HUDEP-2 (cell line): ENCODE measurements at regions not wholly inside any gene's neighbourhood (a gene's known extent, or its start where the extent isn't known, plus 50 kb on each side); places are given as distances from the start of the nearest gene placed in this dataset.
"Not testable (repeated sequence)": the region's sequence is repeated elsewhere in the genome, so short reads cannot be mapped to it uniquely, and the experiment has no call there.

ENCODE experiments used
- DNase-seq, 76 experiments: peaks; one replicate each; lab custom pipeline; 2025; ENCODE audit not compliant: unreplicated experiment in 76 of 76; lab: John Stamatoyannopoulos, UW

DNA sequence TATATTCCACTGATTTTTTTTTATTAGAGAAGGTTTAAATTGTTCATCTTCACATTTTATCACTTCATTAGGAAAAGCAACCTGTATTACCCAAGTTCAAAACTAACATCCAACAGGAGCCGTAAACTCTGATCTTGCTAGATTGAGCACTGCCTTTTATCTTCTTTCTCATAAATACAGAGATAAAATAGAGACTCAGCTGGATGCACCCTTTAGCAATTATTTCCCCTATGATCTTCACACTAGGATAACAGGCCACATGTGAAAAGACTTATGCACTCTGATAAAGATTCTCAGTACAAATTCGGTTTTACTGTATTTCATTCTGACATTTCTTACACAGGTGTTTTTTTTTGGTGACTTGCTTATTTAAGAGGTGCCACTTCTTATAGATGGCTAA lies 2438.2 kb upstream of the PCDH20 start:
- DNase-seq: no peak

DNA sequence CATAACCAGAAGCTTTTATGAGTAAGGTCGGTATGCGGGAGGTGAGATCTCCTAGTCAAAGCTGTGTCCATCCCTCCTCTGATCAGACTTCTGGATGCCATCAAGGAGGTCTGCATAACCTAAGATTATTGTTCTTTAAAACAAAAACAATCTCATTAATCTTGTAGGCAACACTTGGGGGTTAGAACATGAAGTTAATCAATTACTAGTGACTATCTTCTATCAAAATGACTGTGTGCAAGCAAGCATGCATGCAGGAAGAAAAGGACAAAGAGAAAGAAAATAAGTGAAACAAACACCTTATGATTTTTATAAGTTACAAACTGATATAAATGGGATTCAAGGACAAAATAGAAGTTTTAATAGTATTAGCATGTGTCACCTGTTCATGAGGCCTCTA lies 2435.9 kb upstream of the PCDH20 start:
- no peak for DNase-seq

DNA sequence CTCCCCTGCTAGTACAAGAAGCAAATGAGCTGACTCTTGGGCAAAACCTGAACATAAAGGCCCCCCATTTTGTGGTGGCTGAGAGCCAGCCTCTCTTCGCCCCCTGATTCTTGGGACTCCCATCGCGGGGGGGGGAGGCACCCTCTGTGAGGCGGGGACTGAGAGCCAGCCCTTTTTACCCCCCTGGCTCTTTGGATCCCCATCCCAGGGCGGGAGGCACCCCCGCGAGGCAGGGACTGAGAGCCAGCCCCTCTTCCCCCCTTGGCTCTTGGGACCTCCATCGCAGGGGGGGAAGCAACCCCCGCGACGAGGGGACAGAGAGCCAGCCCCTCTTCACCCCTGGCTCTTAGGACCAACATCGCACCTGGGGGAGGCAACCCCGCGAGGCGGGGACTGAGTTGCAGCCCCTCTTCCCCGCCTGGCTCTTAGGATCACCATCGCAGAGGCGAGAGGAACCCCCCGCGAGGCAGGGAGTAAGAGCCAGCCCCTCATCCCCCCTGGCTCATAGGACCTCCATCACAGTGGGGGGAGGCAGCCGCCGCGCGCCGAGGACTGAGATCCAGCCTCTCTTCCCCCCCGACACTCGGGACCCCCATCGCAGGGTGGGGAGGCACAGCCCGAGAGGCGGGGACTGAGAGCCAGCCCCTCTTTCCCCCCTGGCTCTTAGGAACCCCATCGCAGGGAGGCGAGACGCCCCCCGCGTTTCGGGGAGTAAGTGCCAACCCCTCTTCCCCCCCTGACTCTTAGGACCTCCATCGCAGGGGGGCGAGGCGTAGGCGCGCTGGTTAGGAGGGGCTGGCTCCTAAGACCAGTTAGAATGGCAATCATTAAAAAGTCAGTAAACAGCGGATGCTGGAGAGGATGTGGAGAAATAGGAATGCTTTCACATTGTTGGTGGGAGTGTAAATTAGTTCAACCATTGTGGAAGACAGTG lies 2428.4 kb upstream of the PCDH20 start:
- DNase-seq: no peak

DNA sequence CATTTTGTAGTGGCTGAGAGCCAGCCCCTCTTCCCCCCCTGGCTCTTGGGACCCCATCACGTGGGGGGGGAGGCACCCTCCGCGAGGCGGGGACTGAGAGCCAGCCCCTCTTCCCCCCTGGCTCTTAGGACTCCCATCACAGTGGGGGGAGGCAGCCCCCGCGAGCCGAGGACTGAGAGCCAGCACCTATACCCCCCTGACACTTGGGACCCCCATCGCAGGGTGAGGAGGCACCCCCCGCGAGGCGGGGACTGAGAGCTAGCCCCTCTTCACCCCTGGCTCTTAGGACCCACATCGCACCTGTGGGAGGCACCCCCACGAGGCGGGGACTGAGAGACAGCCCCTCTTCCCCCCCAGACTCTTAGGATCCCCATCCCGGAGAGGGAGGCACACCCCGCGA lies 2426.5 kb upstream of the PCDH20 start:
- no peak for DNase-seq

DNA sequence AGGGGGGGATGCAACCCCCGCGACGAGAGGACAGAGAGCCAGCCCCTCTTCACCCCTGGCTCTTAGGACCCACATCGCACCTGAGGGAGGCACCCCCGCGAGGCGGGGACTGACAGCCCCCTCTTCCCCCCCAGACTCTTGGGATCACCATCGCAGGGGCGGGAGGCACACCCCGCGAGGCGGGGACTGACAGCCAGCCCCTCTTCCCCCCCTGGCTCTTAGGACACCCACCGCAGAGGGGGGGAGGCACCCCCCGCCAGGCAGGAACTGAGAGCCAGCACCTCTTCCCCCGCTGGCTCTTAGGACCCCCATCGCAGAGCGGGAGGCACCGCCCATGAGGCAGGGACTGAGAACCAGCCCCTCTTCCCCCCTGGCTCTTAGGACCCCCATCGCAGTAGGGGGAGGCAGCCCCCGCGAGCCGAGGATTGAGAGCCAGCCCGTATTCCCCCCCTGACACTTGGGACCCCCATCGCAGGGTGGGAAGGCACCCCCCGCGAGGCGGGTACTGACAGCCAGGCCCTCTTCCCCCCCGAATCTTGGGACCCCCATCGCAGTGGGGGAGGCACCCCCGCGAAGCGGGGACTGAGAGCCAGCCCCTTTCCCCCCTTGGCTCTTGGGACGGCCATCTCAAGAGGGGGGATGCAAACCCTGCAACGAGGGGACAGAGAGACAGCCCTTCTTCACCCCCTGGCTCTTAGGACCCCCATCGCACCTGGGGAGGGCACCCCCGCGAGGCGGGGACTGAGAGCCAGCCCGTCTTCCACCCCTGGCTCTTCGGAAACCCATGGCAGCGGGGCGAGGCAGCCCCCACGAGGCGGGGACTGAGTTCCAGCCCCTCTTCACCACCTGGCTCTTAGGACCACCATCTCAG lies 2425.1 kb upstream of the PCDH20 start:
- no peak for DNase-seq

DNA sequence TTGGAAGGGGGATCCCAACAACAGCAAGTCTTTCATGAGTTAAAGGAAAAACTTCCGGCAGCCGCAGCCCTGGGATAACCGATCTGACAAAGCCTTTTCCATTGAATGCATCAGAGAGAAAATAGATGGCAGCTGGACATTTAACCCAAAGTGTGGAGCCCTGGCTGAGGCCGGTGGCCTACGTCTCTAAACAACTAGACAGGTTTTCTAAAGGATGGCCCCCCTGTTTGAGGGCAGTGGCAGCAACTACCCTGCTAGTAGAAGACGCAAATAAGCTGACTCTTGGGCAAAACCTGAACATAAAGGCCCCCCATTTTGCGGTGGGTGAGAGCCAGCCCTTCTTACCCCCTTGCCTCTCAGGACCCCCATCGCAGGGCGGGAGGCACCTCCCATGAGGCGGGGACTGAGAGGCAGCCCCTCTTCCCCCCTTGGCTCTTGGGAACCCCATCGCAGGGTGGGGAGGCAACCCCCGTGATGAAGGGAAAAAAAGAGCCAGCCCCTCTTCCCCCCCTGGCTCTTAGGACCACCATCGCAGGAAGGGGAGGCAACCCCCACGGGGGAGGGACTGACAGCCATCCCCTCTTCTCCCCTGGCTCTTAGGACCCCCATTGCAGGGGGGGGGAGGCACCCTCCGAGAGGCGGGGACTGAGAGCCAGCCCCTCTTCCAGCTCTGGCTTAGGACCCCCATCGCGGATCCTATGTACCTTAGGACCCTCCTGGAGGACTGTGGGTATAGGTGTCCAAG lies 2422.9 kb upstream of the PCDH20 start:
- no peak for DNase-seq

DNA sequence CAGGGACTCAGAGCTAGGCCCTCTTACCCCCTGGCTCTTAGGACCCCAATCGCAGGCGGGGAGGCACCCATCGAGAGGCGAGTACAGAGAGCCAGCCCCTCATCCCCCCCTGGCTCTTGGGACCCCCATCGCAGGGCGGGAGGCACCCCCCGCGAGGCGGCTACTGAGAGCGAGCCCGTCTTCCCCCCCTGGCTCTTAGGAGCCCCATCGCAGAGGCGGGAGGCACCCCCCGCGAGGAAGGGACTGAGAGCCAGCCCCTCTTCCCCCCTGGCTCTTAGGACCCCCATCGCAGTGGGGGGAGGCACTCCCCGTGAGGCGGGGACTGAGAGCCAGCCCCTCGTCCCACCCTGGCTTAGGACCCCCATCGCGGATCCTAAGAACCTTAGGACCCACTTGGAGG lies 2422.1 kb upstream of the PCDH20 start:
- not testable (repeated sequence) for DNase-seq

DNA sequence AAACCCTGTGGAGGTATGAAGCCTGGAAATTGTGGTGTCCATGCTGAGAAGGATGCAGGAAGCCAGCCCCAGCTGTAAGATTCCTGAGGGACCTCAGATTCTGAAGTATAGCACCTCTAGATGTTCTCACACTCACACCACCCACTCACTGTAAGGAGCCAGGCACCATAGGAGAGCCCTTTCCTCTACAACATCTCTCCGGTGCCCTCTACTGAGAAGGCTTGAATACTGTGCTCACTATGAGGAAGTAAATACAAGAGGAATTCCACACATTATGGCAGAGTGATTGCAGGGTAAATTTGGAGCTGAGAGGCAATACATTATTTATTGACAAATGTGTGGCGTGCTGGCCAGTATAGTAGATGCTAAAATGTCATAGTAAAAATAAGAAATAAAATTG lies 2414.0 kb upstream of the PCDH20 start:
- DNase-seq: not testable (repeated sequence)

DNA sequence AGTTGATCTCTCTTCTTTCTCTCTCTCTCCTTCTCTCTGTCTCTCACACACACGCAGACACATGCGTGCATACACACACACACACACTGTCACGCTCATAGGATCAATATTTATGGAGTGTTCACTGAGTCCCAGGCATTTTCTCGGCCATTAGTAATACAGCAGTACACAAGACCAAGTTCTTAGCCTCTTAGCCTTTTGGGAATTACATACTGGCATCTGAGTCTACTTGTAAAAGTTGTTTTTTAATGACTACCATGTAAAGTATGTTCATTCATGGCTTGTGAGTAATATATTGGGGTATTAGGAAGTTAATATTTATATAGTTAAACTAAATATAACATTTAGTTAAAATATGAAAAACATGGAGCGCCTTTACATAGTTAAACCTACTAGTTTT lies 2406.1 kb upstream of the PCDH20 start:
- DNase-seq: not testable (repeated sequence)

DNA sequence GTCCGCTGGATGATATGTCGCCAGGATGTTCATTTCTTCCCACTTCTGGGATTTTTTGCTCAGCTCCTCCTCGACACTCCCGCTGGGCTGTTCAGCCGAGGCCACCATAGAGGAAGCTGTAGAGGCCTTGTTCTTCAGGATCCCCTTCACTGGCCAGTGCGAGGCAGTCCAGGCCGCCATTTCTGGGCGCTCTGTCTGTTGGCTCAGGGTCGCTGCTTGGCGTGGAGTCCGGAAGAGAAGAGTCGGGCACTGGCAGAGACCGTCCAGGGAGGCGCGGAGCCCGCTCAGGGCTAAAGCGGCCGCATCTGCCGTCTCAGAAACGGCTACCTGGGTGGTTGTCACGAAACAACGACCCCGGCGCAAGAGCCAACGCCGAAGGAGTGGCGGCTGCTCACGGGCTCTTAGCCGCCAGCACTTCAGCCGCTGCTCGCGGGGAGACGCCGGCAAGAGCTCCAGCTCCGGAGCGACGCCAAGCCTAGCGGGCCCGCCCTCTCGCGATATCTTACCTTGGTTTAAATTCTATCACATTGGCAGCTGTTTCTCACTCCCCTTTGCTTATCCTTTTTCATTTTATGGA lies 2395.9 kb upstream of the PCDH20 start:
- DNase-seq: not testable (repeated sequence)

DNA sequence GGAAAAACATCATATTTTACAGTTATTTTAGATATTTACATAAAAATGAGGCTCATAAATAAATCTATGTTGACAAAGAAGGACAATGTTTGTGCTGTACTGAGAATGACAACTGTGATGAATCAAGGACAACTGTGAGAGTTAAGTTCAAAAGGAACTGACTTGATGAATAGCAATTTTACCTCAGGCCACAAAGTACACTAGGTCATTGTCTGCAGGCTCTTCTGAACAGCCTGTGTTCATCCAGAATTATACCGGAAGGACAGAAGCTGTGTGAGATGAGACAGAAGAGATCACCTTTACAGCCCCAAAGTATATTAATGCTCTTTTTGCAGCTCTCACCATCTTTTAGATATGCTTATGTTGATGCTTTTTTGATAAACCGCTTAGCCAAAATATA lies 2375.5 kb upstream of the PCDH20 start:
- not testable (repeated sequence) for DNase-seq

DNA sequence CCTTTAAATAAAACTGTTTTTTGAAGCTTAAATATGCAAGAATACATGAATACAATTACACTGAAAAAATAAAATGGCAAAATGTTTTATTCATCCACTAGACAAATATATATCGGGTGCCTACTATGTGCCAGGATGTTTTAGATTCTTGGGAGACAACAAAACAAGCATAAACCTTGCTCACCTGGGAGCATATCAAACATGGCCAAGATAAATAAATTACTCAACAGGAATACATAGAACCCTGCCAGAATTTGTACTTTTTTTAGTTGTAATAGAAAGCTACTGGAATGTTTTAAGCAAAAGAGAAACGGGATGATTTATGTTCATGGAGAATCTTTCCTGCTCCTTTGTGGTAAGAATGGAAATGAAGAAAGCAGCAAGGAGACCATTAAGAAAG lies 2358.5 kb upstream of the PCDH20 start:
- no peak for DNase-seq

DNA sequence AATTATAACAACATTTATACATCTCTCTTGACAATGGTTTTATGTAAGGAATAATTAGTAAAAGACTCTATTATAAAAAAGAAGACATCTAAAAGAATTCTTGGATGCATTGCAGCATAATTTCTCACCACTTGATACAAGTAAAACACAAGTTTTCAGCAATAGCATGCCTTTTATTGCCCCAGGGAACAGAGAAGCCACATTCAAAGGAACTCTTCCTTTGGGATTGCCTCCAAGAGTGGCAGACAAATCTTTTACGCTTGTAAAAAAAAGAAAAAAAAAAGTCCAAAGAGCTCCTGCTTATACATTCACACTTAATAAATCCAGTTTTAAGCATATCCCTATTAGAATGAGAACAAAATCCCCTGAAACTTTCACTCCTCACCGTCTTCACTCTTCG lies 2357.8 kb upstream of the PCDH20 start:
- DNase-seq: no peak

DNA sequence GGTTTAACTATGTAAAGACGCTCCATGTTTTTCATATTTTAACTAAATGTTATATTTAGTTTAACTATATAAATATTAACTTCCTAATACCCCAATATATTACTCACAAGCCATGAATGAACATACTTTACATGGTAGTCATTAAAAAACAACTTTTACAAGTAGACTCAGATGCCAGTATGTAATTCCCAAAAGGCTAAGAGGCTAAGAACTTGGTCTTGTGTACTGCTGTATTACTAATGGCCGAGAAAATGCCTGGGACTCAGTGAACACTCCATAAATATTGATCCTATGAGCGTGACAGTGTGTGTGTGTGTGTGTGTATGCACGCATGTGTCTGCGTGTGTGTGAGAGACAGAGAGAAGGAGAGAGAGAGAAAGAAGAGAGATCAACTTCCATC lies 2342.0 kb upstream of the PCDH20 start:
- not testable (repeated sequence) for DNase-seq

DNA sequence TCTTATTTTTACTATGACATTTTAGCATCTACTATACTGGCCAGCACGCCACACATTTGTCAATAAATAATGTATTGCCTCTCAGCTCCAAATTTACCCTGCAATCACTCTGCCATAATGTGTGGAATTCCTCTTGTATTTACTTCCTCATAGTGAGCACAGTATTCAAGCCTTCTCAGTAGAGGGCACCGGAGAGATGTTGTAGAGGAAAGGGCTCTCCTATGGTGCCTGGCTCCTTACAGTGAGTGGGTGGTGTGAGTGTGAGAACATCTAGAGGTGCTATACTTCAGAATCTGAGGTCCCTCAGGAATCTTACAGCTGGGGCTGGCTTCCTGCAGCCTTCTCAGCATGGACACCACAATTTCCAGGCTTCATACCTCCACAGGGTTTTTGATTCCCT lies 2334.2 kb upstream of the PCDH20 start:
- DNase-seq: not testable (repeated sequence)

DNA sequence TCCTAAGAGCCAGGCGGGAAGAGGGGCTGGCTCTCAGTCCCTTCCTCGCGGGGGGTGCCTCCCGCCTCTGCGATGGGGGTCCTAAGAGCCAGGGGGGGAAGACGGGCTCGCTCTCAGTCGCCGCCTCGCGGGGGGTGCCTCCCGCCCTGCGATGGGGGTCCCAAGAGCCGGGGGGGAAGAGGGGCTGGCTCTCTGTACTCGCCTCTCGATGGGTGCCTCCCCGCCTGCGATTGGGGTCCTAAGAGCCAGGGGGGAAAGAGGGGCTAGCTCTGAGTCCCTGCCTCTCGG lies 2326.1 kb upstream of the PCDH20 start:
- DNase-seq: not testable (repeated sequence)

DNA sequence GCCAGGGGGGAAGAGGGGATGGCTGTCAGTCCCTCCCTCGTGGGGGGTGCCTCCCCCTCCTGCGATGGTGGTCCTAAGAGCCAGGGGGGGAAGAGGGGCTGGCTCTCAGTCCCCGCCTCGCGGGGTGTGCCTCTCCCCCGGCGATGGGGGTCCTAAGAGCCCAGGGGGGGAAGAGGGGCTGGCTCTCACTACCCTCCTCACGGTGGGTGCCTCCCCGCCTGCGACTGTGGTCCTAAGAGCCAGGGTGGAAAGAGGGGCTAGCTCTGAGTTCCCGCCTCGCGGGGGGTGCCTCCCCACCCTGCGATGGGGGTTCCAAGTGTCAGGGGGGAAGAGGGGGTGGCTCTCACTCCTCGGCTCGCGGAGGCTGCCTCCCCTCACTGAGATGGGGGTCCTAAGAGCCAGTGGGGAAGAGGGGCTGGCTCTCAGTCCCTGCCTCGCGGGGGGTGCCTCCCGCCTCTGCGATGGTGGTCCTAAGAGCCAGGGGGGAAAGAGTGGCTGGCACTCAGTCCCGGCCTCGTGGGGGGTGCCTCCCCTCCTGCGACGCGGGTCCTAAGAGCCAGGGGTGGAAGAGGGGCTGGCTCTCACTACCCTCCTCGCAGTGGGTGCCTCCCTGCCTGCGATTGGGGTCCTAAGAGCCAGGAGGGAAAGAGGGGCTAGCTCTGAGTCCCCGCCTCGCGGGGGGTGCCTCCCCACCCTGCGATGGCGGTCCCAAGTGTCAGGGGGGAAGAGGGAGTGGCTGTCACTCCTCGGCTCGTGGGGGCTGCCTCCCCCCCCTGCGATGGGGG lies 2325.6 kb upstream of the PCDH20 start:
- no peak for DNase-seq

DNA sequence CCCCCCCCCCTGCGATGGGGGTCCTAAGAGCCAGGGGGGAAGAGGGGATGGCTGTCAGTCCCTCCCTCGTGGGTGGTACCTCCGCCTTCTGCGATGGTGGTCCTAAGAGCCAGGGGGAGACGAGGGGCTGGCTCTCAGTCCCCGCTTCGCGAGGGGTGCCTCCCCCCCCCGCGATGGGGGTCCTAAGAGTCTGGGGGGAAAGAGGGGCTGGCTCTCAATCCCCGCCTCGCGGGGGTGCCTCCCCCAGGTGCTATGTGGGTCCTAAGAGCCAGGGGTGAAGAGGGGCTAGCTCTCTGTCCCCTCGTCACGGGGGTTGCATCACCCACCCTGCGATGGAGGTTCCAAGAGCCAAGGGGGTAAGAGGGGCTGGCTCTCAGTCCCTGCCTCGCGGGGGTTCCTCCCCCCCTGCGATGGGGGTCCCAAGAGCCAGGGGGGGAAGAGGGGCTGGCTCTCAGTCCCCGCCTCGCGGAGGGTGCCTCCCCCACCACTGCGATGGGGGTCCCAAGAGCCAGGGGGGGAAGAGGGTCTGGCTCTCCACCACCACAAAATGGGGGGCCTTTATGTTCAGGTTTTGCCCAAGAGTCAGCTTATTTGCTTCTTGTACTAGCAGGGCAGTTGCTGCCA lies 2323.6 kb upstream of the PCDH20 start:
- not testable (repeated sequence) for DNase-seq

DNA sequence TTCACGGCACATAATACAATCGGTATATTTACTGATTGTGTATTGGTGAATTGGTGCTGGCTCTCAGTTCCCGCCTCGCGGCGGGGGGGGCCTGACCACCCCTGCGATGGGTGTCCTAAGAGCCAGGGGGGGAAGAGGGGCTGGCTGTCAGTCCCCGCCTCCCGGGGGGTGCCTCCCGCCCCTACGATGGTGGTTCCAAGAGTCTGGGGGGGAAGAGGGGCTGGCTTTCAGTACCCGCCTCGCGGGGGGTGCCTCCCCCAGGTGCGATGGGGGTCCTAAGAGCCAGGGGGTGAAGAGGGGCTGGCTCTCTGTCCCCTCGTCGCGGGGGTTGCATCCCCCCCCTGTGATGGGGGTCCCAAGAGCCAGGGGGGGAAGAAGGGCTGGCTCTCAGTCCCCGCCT lies 2321.8 kb upstream of the PCDH20 start:
- no peak for DNase-seq

DNA sequence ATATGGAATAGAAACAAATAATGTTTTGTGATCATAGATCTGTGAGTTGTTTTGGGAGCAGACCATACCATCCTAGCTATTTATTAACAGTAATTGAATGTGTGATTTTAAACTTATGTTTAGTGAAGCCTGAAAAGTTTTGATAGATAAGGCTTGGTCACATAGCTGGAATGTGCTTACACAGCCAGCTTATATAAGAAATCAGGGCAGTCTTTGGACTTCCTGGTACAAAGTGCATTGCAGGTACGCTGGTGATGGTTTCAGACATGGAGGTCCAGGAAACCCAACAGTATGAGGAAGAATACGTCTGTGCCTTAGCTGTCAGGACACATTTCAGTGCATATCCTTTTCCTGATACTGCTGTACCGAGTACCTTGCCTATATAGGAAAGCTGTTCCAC lies 2316.2 kb upstream of the PCDH20 start:
- DNase-seq: no peak
